ENCODE measurements at regions not wholly inside any gene's neighbourhood (a gene's known extent, or its start where the extent isn't known, plus 50 kb on each side); places are given as distances from the start of the nearest gene placed in this dataset.
A peak's percentile ranks its signal among the peaks of the same experiment; 100 is the strongest.

DNA sequence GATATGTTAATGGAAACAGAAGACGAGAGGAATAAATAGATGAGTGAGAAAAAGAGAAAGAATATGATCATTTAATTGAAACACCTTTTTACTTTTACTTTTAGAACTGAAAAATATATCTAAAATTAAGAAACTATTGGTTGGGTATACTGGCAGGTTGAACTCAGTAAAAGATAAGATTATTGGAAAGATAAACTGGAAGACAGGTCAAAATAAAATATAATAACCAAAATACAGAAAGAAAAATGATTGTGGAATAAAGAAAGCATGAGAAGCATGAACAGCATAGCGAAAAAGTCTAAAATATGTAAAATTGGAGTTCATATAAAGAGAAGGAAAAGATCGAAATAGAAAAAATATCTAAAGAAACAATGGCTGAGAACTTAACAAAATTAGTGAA is 242.2 kb upstream of the MIR17HG start:
- H3K4me3 ChIP-seq (ENCODE audit: low read depth, low read length): no peak overlapping the region
- TF ChIP-seq CTCF (conservative IDR thresholded peaks at IDR 0.05; ENCODE audit: low read depth, low read length): no peak
- DNase-seq (ENCODE audit: low read depth): no peak

- no peak overlapping the region for H3K4me3 ChIP-seq (ENCODE audit: low read depth, low read length)
- TF ChIP-seq CTCF (conservative IDR thresholded peaks at IDR 0.05; ENCODE audit: low read depth, low read length): no peak
- no peak for DNase-seq (ENCODE audit: low read depth)
Measured at GRCh38 chr13:91106565-91106964, 240.9 kb upstream of the MIR17HG start.

GRCh38 chr13:91108315-91108714 is 239.2 kb upstream of the MIR17HG start:
- TF ChIP-seq CTCF (conservative IDR thresholded peaks at IDR 0.05; ENCODE audit: low read depth, low read length): no peak
- DNase-seq (ENCODE audit: low read depth): no peak
- no peak overlapping the region for H3K4me3 ChIP-seq (ENCODE audit: low read depth, low read length)

DNA sequence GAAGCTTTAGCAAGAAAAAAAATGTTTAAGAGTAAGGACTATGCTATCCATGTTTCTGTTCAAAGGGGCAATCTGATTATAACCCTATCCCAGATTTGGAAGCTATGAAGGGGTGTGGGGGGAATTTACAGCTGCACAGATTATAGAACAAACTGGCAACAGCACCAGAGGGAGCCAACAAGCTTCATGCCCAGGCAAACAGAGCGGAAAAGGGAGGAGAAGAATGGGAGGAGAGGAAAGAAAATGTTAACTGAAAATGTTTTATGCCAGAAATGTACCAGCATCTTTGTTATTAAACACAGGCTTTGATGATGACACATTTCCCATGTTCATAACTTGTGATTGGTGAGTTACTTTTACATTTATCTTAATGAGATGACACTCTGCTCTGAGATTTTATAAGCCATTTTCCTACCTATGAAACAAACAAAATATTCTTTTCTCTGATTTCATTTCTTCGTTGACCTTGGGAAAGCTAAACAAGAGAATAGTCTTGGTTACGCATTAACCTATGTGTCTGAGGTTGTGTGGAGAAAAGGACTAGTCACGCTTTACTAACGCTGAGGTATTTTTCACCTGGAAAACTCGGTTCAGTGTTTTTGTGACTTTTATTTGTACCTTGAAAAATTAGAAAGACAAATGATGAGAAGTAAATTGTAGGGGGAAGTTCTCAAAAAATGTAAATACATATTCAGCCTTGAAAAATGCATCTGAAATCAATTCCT is 235.8 kb upstream of the MIR17HG start:
- H3K4me3 ChIP-seq (ENCODE audit: low read depth, low read length): no peak overlapping the region
- DNase-seq (ENCODE audit: low read depth): peak; percentile 53
- peak; percentile 56 for TF ChIP-seq CTCF (conservative IDR thresholded peaks at IDR 0.05; ENCODE audit: low read depth, low read length)

GRCh38 chr13:91112201-91112923 is 235.1 kb upstream of the MIR17HG start:
- DNase-seq (ENCODE audit: low read depth): peak; percentile 37
- H3K4me3 ChIP-seq (ENCODE audit: low read depth, low read length): no peak overlapping the region
- TF ChIP-seq CTCF (conservative IDR thresholded peaks at IDR 0.05; ENCODE audit: low read depth, low read length): no peak

GRCh38 chr13:91112924-91113277 is 234.6 kb upstream of the MIR17HG start:
- H3K4me3 ChIP-seq (ENCODE audit: low read depth, low read length): no peak overlapping the region
- no peak for TF ChIP-seq CTCF (conservative IDR thresholded peaks at IDR 0.05; ENCODE audit: low read depth, low read length)
- no peak for DNase-seq (ENCODE audit: low read depth)

GRCh38 chr13:91115776-91116175 is 231.7 kb upstream of the MIR17HG start:
- DNase-seq (ENCODE audit: low read depth): no peak
- no peak overlapping the region for H3K4me3 ChIP-seq (ENCODE audit: low read depth, low read length)
- no peak for TF ChIP-seq CTCF (conservative IDR thresholded peaks at IDR 0.05; ENCODE audit: low read depth, low read length)

Measured in epithelial cell of proximal tubule (primary cell).